SH-SY5Y (cell line): ENCODE measurements at regions not wholly inside any gene's neighbourhood (a gene's known extent, or its start where the extent isn't known, plus 50 kb on each side); places are given as distances from the start of the nearest gene placed in this dataset.

Source experiments
- GATA2 ChIP-seq: IDR thresholded peaks from 2 replicates; pipeline ENCODE4 v1.6.1; 2011; ENCODE audit warnings: mild to moderate bottlenecking, low read depth, low read length
- GATA3 ChIP-seq: IDR thresholded peaks from 2 replicates; pipeline ENCODE4 v1.6.1; 2011; ENCODE audit warnings: low read depth, mild to moderate bottlenecking, low read length, moderate library complexity

DNA sequence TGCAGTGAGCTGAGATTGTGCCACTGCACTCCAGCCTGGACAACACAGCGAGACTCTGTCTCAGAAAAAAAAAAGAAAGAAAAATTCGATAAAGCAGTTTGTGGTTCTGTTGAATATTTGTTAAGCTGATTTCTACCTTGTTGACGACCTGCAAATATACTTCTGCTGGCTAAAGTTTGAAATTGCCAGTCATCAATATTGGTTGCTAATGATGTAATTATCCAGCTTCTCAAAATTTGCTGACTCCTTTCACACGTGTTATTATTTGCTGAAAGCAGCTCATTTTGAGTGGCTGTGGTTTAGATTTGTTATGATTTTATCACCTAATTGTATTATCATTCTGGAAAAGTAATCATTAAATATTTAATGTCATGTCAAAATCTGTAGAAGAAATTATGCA lies 774.3 kb downstream of the QKI start:
- TF ChIP-seq GATA2: no peak
- no peak for TF ChIP-seq GATA3
